Epidermal melanocyte (primary cell): ENCODE measurements at regions not wholly inside any gene's neighbourhood (a gene's known extent, or its start where the extent isn't known, plus 50 kb on each side); places are given as distances from the start of the nearest gene placed in this dataset.
A peak's percentile ranks its signal among the peaks of the same experiment; 100 is the strongest.
"Not testable (repeated sequence)": the region's sequence is repeated elsewhere in the genome, so short reads cannot be mapped to it uniquely, and the experiment has no call there.

Experiments
- DNase-seq: peaks from one replicate; pipeline ENCODE4 v3.0.0; 2011; ENCODE audit warnings: low spot score; ENCODE audit not compliant: insufficient read length

DNA sequence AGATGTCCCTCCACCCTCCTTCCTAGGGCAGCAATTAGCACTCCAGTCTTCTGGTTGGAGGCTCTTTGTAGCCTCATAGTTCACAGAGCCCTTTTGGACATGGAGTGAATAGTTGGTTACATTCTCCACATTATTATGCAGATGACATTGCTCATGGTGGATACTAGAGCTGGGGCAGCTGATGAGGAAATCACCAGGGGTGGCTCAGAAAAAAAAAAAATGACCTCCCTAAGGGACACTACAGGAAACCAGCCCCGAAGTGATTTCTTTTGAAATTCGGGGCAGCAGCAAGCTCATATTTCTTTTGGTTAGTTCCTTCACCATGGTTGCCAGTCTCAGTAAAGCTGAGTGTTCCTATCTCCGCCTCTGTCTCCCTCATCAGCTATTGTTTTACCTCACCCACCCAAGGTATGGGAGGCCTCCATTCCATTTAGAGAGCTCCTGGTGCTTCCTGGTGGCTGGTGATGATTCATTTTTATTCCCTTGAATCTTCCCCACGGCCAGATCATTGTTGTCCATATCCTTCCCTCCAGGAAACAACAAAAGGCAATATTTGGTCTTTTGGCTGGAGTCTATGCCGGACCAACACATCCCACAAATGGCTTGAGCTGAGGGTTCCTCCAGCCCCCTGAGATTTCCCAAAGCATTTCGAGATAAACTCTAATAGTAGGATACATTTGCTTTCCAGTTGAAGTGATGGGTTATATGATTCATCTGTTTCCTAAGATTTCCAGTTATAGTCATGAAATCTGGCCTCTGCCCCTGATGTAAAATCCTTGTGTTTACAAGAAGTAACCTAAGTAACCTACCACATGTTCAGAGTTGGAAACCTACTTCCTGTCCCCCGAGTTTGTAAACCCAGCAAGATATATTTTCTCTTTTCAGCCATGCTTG is 56.2 kb upstream of the NID2 start:
- DNase-seq: peak; percentile 41

DNA sequence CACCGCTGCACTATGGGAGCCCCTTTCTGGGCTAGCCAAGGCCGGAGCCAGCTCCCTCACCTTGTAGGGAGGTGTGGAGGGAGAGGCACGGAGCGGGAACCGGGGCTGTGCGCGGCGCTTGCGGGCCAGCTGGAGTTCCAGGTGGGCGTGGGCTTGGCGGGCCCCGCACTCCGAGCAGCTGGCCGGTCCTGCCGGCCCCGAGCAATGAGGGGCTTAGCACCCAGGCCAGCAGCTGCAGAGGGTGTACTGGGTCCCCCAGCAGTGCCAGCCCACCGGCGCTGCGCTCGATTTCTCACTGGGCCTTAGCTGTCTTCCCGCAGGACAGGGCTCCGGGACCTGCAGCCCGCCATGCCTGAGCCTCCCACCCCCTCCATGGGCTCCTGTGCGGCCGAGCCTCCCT is 53.3 kb upstream of the NID2 start:
- DNase-seq: not testable (repeated sequence)

DNA sequence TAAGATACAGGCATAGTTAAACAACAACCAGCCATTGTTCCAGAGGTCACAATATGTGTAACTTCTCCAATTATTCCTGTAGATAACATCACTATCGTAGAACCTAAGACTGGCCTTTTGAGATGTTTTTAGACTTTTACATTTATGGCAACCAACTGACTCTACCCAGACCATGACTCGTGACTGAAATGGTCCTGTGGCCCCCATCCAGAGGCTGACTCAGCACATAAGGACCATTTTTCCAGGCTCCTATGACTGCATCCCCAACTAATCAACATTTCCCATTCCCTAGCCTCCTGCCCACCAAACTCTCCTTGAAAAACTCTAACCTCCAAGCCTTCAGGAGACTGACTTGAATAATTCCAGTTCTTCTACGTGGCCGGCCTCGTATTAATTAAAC is 52.6 kb upstream of the NID2 start:
- DNase-seq: no peak

DNA sequence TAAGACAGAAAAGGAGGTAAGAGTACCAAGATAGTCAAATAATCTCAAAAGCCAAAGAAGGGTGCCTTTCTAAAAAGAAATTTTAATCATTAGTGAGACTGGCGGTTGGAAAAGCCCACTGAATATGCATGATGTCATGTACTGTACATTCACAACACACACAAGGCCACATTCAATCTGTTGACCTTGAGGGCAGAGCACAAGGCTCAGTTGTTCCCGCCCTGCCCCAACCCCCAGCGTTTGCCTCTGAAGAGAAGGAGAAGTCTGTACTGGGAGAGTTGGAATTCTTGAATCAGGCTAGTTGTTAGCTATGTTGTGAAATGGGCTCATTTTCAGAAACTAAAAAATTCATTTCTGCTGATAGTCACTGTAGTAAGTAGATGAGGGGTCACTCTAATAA is 50.2 kb upstream of the NID2 start:
- peak; percentile 81 for DNase-seq
